Stomach smooth muscle (tissue), 2 donors: ENCODE measurements at regions not wholly inside any gene's neighbourhood (a gene's known extent, or its start where the extent isn't known, plus 50 kb on each side); places are given as distances from the start of the nearest gene placed in this dataset.

Experiments
- H3K27ac ChIP-seq: one replicate; pipeline ENCODE4 v1.7.0; 2013; ENCODE audit warnings: mild to moderate bottlenecking, low read length, inconsistent platforms
- H3K27me3 ChIP-seq, 2 donors: one replicate each; pipeline ENCODE4 v1.7.0; 2013; ENCODE audit warnings: low read length in 2 of 2; ENCODE audit not compliant: insufficient read depth in 2 of 2, control insufficient read depth in 1 of 2
- H3K36me3 ChIP-seq, 2 donors: one replicate each; pipeline ENCODE4 v1.7.0; 2013; ENCODE audit warnings: low read length in 2 of 2; ENCODE audit not compliant: control insufficient read depth in 2 of 2, insufficient read depth in 2 of 2
- H3K4me1 ChIP-seq: one replicate; pipeline ENCODE4 v1.7.0; 2013; ENCODE audit warnings: low read length; ENCODE audit not compliant: control insufficient read depth, insufficient read depth
- H3K4me3 ChIP-seq, 2 donors: one replicate each; pipeline ENCODE4 v1.7.0; 2013; ENCODE audit warnings: low read length in 2 of 2
- H3K9ac ChIP-seq, 2 donors: one replicate each; pipeline ENCODE4 v1.7.0; 2013; ENCODE audit warnings: low read length in 2 of 2, mild to moderate bottlenecking in 1 of 2
- H3K9me3 ChIP-seq, 2 donors: one replicate each; pipeline ENCODE4 v1.7.0; 2013; ENCODE audit warnings: low read length in 2 of 2; ENCODE audit not compliant: control insufficient read depth in 2 of 2
- donor health status: healthy.
- donor health status: Pancreatic carcinoma.

- no peak overlapping the region for H3K27ac ChIP-seq
- no peak overlapping the region for H3K4me3 ChIP-seq
- no peaks in the 10 kb centered on the region for H3K36me3 ChIP-seq
- H3K4me1 ChIP-seq = peaks cover 21% of the 10 kb centered on the region
- H3K9me3 ChIP-seq = no peaks in the 10 kb centered on the region
- no peaks in the 10 kb centered on the region for H3K27me3 ChIP-seq
- H3K9ac ChIP-seq = no peak overlapping the region
Observed at GRCh38 chr2:38203446-38203810, 127.5 kb upstream of the CYP1B1 start.

- Histone ChIP-seq H3K4me3 (no peak overlapping the region), H3K9ac (no peak overlapping the region), H3K9me3 (no peaks in the 10 kb centered on the region), H3K27ac (no peak overlapping the region), H3K4me1 (peaks cover 21% of the 10 kb centered on the region), H3K27me3 (no peaks in the 10 kb centered on the region), H3K36me3 (no peaks in the 10 kb centered on the region)
Observed at GRCh38 chr2:38202713-38203445, 126.9 kb upstream of the CYP1B1 start.

GRCh38 chr2:38201784-38202183 is 125.8 kb upstream of the CYP1B1 start:
- Histone ChIP-seq H3K27me3 (no peaks in the 10 kb centered on the region), H3K27ac (peak overlapping the region; percentile 49), H3K4me3 (no peak overlapping the region), H3K4me1 (peaks cover 21% of the 10 kb centered on the region), H3K9ac (no peak overlapping the region), H3K9me3 (no peaks in the 10 kb centered on the region), H3K36me3 (no peaks in the 10 kb centered on the region)

GRCh38 chr2:38200598-38200997 is 124.6 kb upstream of the CYP1B1 start:
- Histone ChIP-seq H3K9me3 (no peaks in the 10 kb centered on the region), H3K9ac (peak overlapping the region in 1 of 2 donors; percentile 37), H3K36me3 (no peaks in the 10 kb centered on the region), H3K4me3 (no peak overlapping the region), H3K4me1 (peaks cover 21% of the 10 kb centered on the region), H3K27me3 (no peaks in the 10 kb centered on the region), H3K27ac (peak overlapping the region; percentile 73)

GRCh38 chr2:38199127-38199526 is 123.2 kb upstream of the CYP1B1 start:
- Histone ChIP-seq H3K27me3 (no peaks in the 10 kb centered on the region), H3K27ac (peak overlapping the region; percentile 31)

GRCh38 chr2:38194751-38195150 is 118.8 kb upstream of the CYP1B1 start:
- Histone ChIP-seq H3K9ac (no peak overlapping the region), H3K27me3 (no peaks in the 10 kb centered on the region), H3K9me3 (no peaks in the 10 kb centered on the region), H3K4me1 (peaks cover 3% of the 10 kb centered on the region), H3K4me3 (no peak overlapping the region), H3K36me3 (no peaks in the 10 kb centered on the region), H3K27ac (no peak overlapping the region)

More at GRCh38 chr2:38199127-38199526, 123.2 kb upstream of the CYP1B1 start:
- H3K36me3 ChIP-seq = no peaks in the 10 kb centered on the region
- no peaks in the 10 kb centered on the region for H3K9me3 ChIP-seq
- no peak overlapping the region for H3K4me3 ChIP-seq
- no peak overlapping the region for H3K9ac ChIP-seq
- H3K4me1 ChIP-seq = peaks cover 21% of the 10 kb centered on the region

GRCh38 chr2:38192976-38193375 is 117.0 kb upstream of the CYP1B1 start:
- Histone ChIP-seq H3K27me3 (no peaks in the 10 kb centered on the region), H3K4me3 (no peak overlapping the region), H3K9me3 (no peaks in the 10 kb centered on the region), H3K36me3 (no peaks in the 10 kb centered on the region), H3K4me1 (peaks cover 6% of the 10 kb centered on the region), H3K27ac (no peak overlapping the region), H3K9ac (no peak overlapping the region)

GRCh38 chr2:38192046-38192445 is 116.1 kb upstream of the CYP1B1 start:
- Histone ChIP-seq H3K9ac (no peak overlapping the region), H3K9me3 (no peaks in the 10 kb centered on the region), H3K36me3 (no peaks in the 10 kb centered on the region), H3K27ac (no peak overlapping the region), H3K4me3 (no peak overlapping the region), H3K4me1 (peaks cover 7% of the 10 kb centered on the region), H3K27me3 (no peaks in the 10 kb centered on the region)

GRCh38 chr2:38191516-38191915 is 115.6 kb upstream of the CYP1B1 start:
- no peak overlapping the region for H3K27ac ChIP-seq

GRCh38 chr2:38190542-38191218 is 114.7 kb upstream of the CYP1B1 start:
- Histone ChIP-seq H3K27me3 (no peaks in the 10 kb centered on the region), H3K4me3 (no peak overlapping the region), H3K36me3 (no peaks in the 10 kb centered on the region), H3K4me1 (peaks cover 7% of the 10 kb centered on the region), H3K9ac (no peak overlapping the region), H3K27ac (no peak overlapping the region), H3K9me3 (no peaks in the 10 kb centered on the region)

More at GRCh38 chr2:38191516-38191915, 115.6 kb upstream of the CYP1B1 start:
- Histone ChIP-seq H3K9ac (no peak overlapping the region), H3K4me1 (peaks cover 7% of the 10 kb centered on the region), H3K9me3 (no peaks in the 10 kb centered on the region), H3K4me3 (no peak overlapping the region), H3K36me3 (no peaks in the 10 kb centered on the region), H3K27me3 (no peaks in the 10 kb centered on the region)

- Histone ChIP-seq H3K9me3 (no peaks in the 10 kb centered on the region), H3K36me3 (no peaks in the 10 kb centered on the region), H3K27me3 (no peaks in the 10 kb centered on the region), H3K27ac (peak overlapping the region; percentile 79), H3K4me3 (no peak overlapping the region), H3K9ac (no peak overlapping the region), H3K4me1 (peaks cover 7% of the 10 kb centered on the region)
Observed at GRCh38 chr2:38187541-38188011, 111.6 kb upstream of the CYP1B1 start.
